Stimulated activated CD4-positive, alpha-beta T cell treated with anti-CD3 and anti-CD28 coated beads, Interleukin-15, amount 100 ng/mL, for 48 hours (primary cell): ENCODE measurements at regions not wholly inside any gene's neighbourhood (a gene's known extent, or its start where the extent isn't known, plus 50 kb on each side); places are given as distances from the start of the nearest gene placed in this dataset.
"Not testable (repeated sequence)": the region's sequence is repeated elsewhere in the genome, so short reads cannot be mapped to it uniquely, and the experiment has no call there.

Source experiments
- DNase-seq, 2 donors: peaks; one replicate each; pipeline ENCODE4 v3.0.0-alpha.2; 2020; ENCODE audit warnings: low read depth in 2 of 2

GRCh38 chr13:52324831-52325230 lies 81.1 kb downstream of the THSD1 start:
- DNase-seq: not testable (repeated sequence)

DNA sequence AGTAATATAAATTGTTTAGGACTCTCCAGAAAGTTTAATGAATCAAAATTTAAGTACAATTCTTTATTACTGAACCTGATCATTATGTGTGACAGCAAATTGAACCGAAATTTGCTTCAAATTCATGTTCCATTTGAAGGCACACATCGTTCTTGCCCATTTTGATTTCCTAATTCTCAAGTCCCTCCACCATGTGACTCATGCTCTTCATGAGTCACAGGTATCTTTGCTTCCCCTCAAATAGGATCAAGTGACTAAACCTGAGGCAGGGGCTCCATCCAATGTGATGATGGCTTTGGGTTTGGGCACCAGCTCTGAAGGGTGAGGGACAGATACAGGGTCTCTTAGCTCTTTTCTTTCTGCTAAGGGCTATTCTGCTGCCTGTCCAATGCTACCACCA lies 86.1 kb downstream of the THSD1 start:
- no peak for DNase-seq

GRCh38 chr13:52309833-52310232 lies 96.1 kb downstream of the THSD1 start:
- not testable (repeated sequence) for DNase-seq

GRCh38 chr13:52306336-52306735 lies 99.6 kb downstream of the THSD1 start:
- DNase-seq: not testable (repeated sequence)

DNA sequence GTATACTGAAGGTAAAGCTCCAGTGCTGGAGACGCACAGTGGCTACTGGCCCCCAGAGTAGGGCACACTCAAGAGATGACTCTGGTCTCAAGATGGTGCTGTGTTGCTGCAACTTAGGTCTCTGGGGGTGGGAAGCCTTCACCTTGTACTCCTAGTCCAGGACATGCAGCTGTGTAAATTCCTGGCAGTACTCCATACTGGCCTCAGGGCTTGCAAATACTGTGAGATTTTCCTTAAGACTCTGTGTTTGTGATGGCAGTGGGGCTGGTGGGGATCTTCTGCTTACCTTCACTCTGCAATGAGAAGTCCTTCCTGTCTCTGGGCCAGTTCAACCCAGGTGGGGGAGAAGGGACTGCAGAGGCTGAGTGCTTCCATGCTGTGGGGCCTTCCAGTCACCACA lies 102.9 kb downstream of the THSD1 start:
- not testable (repeated sequence) for DNase-seq

DNA sequence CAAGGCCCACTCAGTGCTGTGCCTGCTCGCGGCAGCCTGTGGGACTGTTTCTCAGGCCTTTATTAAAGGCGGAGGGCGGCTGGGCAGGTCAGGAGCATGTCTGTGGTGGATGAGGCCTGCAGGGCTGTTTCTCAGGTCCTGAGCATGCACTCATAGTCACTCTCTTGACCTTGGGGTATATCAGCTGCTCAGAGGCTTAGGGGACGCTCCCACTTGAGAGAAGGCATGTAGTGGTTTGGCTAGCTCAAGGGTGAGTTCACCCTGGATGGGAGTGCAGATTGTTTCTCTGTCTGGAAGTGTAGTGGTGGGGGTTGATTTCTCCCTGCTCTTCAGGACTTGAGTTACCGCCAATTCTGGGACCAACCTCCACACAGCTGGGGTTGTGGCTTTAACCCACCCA lies 103.3 kb downstream of the THSD1 start:
- DNase-seq: not testable (repeated sequence)

- DNase-seq: not testable (repeated sequence)
Measured at GRCh38 chr13:52301810-52302400, 104.1 kb downstream of the THSD1 start.

DNA sequence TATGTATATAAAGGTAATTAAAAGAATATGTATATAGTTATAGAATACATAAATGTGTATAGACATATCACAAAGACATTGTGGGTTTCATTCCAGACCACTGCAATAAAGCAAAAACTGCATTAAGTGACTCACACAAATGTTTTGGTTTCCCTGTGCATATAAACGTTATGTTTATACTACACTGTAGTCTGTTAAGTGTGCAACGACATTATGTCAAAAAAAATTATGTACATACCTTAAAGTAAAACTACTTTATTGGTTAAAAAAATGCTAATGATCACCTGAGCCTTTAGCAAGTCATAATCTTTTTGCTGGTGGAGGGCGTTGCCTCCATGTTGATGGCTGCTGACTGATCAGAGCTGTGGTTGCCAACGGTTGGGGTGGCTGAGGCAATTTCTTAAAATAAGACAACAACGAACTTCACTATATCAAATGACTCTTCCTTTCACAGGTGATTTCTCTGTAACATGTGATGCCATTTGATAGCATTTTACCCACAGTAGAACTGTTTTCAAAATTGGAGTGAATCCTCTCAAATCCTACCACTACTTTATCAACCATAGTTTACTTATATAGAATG lies 107.8 kb downstream of the THSD1 start:
- not testable (repeated sequence) for DNase-seq

- not testable (repeated sequence) for DNase-seq
Measured at GRCh38 chr13:52288891-52289290, 117.1 kb downstream of the THSD1 start.

DNA sequence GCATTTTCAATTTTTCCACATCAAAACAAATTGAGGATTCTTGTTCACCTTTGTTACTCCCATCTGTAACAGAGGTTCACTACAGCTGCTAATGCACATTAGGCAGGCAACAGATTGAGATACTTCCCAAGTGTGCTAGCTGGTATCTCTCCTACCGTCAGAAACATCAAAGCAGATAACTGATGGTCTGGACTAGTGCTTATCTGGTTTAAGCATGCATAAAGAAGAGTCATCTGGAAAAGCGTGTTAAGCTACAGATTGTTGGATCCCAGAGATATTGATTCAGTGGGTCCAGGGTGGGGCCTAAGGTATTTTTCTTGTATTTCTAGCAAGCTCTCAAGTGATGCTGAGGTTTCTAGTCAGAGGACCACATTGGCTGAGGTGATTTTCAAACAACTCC lies 122.0 kb upstream of the NEK3 start:
- not testable (repeated sequence) for DNase-seq

GRCh38 chr13:52279408-52279807 lies 120.0 kb upstream of the NEK3 start:
- DNase-seq: not testable (repeated sequence)

DNA sequence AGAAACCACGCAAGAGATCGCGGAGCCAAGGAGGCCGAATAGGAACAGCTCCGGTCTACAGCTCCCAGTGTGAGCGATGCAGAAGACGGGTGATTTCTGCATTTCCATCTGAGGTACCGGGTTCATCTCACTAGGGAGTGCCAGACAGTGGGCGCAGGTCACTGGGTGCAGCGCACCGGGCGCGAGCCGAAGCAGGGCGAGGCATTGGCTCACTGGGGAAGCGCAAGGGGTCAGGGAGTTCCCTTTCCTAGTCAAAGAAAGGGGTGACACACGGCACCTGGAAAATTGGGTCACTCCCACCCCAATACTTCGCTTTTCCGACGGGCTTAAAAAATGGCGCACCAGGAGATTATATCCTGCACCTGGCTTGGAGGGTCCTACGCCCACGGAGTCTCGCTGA lies 94.9 kb upstream of the NEK3 start:
- DNase-seq: not testable (repeated sequence)

- DNase-seq: not testable (repeated sequence)
Measured at GRCh38 chr13:52240752-52241151, 81.4 kb upstream of the NEK3 start.

DNA sequence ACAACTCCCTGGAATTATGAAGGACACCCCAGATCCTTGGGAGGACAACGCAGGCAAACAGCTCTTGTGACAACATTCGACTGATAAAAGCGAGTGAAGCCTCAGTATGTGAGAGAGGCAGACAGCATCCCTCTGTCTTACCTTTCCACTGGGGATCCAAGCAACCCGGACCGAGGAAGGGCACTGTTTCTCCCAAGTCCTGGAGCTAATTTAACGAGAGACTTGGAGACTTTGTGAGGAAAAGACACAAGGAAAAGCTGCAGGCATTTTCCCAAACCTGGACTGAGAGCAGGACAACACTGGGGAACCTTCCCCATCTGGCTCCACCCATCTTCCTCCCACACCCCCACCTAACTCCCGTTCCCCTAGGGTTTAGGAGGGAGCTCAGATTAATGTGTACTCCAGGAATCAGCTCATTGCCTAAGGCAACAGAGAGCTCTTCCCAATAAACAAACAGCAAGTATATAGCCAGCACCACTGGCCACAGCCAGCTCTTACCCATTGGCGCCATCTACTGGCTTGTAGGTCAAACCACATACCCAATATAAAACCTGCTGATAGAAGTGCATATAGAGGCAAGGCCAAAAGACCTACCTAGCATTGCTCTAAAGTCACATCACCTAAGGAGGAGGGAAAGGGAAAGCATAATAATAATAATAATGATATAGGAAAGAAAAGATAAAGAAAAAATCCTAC lies 76.7 kb upstream of the NEK3 start:
- DNase-seq: peak; percentile 1 to 43

DNA sequence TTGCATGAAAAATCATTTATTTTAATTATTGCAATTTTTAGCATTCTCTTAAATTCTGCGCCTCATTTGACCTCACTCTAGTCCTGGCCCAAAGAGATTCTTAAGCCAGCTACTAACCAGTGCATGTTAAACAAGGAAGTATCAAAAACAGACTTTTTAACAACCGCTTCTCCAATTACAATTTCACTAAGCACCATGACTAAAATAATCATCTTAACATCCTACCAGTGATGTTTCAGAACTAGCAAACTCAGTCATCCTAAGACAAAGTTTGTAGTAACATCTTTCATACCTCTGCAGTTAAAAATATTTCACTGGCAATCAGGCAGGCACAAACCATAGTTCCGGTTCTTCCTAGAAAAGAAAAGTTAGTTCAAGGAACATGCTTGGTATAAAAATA lies 75.5 kb upstream of the NEK3 start:
- not testable (repeated sequence) for DNase-seq

GRCh38 chr13:52223063-52223462 lies 63.7 kb upstream of the NEK3 start:
- not testable (repeated sequence) for DNase-seq

DNA sequence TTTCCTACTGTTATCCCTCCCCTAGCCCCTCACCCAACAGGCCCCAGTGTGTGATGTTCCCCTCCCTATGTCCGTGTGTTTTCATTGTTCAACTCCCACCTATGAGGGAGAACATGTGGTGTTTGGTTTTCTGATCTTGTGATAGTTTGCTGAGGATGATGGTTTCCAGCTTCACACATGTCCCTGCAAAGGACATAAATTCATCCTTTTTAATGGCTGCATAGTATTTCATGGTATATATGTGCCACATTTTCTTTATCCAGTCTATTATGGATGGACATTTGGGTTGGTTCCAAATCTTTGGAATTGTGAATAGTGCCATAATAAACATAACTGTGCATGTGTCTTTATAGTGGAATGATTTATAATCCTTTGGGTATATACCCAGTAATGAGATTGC lies 54.5 kb upstream of the NEK3 start:
- DNase-seq: not testable (repeated sequence)

DNA sequence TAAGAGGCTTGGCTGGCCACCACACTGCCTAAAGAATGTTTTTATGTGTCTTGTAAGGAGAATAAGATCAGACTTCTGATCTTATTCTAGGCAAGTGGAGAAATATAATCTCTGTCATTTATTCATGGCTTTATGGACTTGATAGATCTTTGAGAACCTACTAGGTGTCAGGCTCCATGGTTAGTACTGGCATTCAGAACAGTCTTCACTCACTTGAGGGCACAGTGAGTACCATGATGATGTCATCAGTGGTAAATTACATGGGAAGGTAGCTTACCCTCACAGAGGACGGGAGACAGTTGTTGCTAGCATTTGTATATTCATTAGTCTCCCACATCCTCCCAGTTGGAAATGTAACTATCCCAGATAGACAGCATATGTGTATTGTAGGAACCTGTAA lies 53.5 kb upstream of the NEK3 start:
- DNase-seq: not testable (repeated sequence)

- DNase-seq: not testable (repeated sequence)
Measured at GRCh38 chr13:52211416-52211776, 52.0 kb upstream of the NEK3 start.

- not testable (repeated sequence) for DNase-seq
Measured at GRCh38 chr13:52210564-52211415, 51.4 kb upstream of the NEK3 start.
